OCI-LY1 (cell line): ENCODE measurements at regions not wholly inside any gene's neighbourhood (a gene's known extent, or its start where the extent isn't known, plus 50 kb on each side); places are given as distances from the start of the nearest gene placed in this dataset.

ENCODE experiments used
- CTCF ChIP-seq: fragments of 200-600 bp; sonication (generic), shearing (Covaris generic); IDR thresholded peaks from 2 replicates; pipeline ENCODE4 v1.5.1; 2017; ENCODE audit warnings: mild to moderate bottlenecking, antibody characterized with exemption, low read length, moderate library complexity, mixed read lengths
- EZH2 ChIP-seq: fragments of 200-600 bp; sonication (generic), shearing (Covaris generic); IDR thresholded peaks from 2 replicates; pipeline ENCODE4 v1.8.0; 2017; ENCODE audit warnings: borderline replicate concordance, mixed run types, mild to moderate bottlenecking, antibody characterized with exemption, low read length, moderate library complexity, mixed read lengths

GRCh38 chr3:78176869-78177268 is 1137.0 kb downstream of the ROBO2 start:
- TF ChIP-seq CTCF (no peak), EZH2 (no peak)
